Activated CD4-positive, alpha-beta memory T cell treated with anti-CD3 and anti-CD28 coated beads for 36 hours (primary cell): ENCODE measurements at regions not wholly inside any gene's neighbourhood (a gene's known extent, or its start where the extent isn't known, plus 50 kb on each side); places are given as distances from the start of the nearest gene placed in this dataset.
"Not testable (repeated sequence)": the region's sequence is repeated elsewhere in the genome, so short reads cannot be mapped to it uniquely, and the experiment has no call there.

Experiments
- CTCF ChIA-PET: fragments of 350-600 bp; sonication (Branson Sonifier 250); formaldehyde crosslinking; loops from one replicate; lab custom pipeline; 2021; ENCODE audit warnings: antibody characterized with exemption, inconsistent platforms; lab: Charles Lee
- POLR2A ChIA-PET: fragments of 350-600 bp; sonication (Branson Sonifier 250); formaldehyde crosslinking; loops from one replicate; lab custom pipeline; 2021; ENCODE audit warnings: antibody characterized with exemption; lab: Charles Lee
- DNase-seq: peaks from one replicate; pipeline ENCODE4 v3.0.0-alpha.2; 2020
- H3K27ac Mint-ChIP-seq: one replicate; pipeline ENCODE4 v1.8.0; 2021; ENCODE audit warnings: mixed read lengths
- H3K27me3 Mint-ChIP-seq: one replicate; pipeline ENCODE4 v1.8.0; 2021; ENCODE audit warnings: mixed read lengths
- H3K36me3 Mint-ChIP-seq: one replicate; pipeline ENCODE4 v1.8.0; 2021; ENCODE audit warnings: mixed read lengths
- H3K4me1 Mint-ChIP-seq: one replicate; pipeline ENCODE4 v1.8.0; 2021; ENCODE audit warnings: low read depth, mixed read lengths
- H3K4me3 Mint-ChIP-seq: one replicate; pipeline ENCODE4 v1.8.0; 2021; ENCODE audit warnings: mild to moderate bottlenecking, mixed read lengths
- H3K9me3 Mint-ChIP-seq: one replicate; pipeline ENCODE4 v1.8.0; 2021; ENCODE audit warnings: mixed read lengths
- intact Hi-C: fragments of 100-400 bp; cut with micrococcal nuclease; formaldehyde crosslinking; loops from one replicate; pipeline ENCODE4 v1.15.1; 2023

- no peak overlapping the region for H3K4me3 Mint-ChIP-seq
- H3K27me3 Mint-ChIP-seq, result peaks cover 2% of the 10 kb centered on the region
- H3K36me3 Mint-ChIP-seq, result peaks cover 5% of the 10 kb centered on the region
- H3K27ac Mint-ChIP-seq, result no peak overlapping the region
- intact Hi-C loops, result loop anchor here (1.0 to 5.0 kb wide), 3 partner anchors 54 to 469 kb away; no protein-coding TSS in a partner anchor
- POLR2A ChIA-PET, result no interaction called here
- peaks cover 13% of the 10 kb centered on the region for H3K4me1 Mint-ChIP-seq
- CTCF ChIA-PET, result interaction anchor here (0.6 to 2.0 kb wide), 30 partner anchors 10 to 819 kb away, joined by 3 to 12 read pairs (median 4); partner anchors contain the start of gene ECI2
- peak; percentile 77 for DNase-seq
- peaks cover 26% of the 10 kb centered on the region for H3K9me3 Mint-ChIP-seq
Observed at GRCh38 chr6:4210629-4211419, 75.4 kb upstream of the ECI2 start.

- intact Hi-C loops, result no loop called here
- ChIA-PET CTCF (interaction anchor here (2.0 kb wide), 1 partner anchor 54 kb away, joined by 12 read pairs; no protein-coding TSS in a partner anchor), POLR2A (no interaction called here)
- no peak for DNase-seq
- H3K4me1 Mint-ChIP-seq, result peaks cover 13% of the 10 kb centered on the region
- H3K36me3 Mint-ChIP-seq, result peaks cover 2% of the 10 kb centered on the region
- H3K27me3 Mint-ChIP-seq, result peaks cover 2% of the 10 kb centered on the region
- H3K4me3 Mint-ChIP-seq, result no peak overlapping the region
- H3K9me3 Mint-ChIP-seq, result peaks cover 27% of the 10 kb centered on the region
- no peak overlapping the region for H3K27ac Mint-ChIP-seq
Observed at GRCh38 chr6:4209196-4209595, 73.8 kb upstream of the ECI2 start.

GRCh38 chr6:4208158-4208557, 72.8 kb upstream of the ECI2 start:
- Mint-ChIP-seq H3K36me3 (no peaks in the 10 kb centered on the region), H3K27ac (no peak overlapping the region), H3K27me3 (peaks cover 5% of the 10 kb centered on the region), H3K4me3 (no peak overlapping the region), H3K9me3 (peaks cover 18% of the 10 kb centered on the region), H3K4me1 (peaks cover 13% of the 10 kb centered on the region)
- intact Hi-C loops, result no loop called here
- CTCF ChIA-PET, result no interaction called here
- POLR2A ChIA-PET, result no interaction called here
- DNase-seq, result no peak

GRCh38 chr6:4203642-4204417, 68.5 kb upstream of the ECI2 start:
- POLR2A ChIA-PET, H3K4me1 Mint-ChIP-seq, H3K4me3 Mint-ChIP-seq, DNase-seq, intact Hi-C loops, H3K36me3 Mint-ChIP-seq, H3K27ac Mint-ChIP-seq, CTCF ChIA-PET: not testable (repeated sequence)
- H3K9me3 Mint-ChIP-seq, result peaks cover 10% of the 10 kb centered on the region
- H3K27me3 Mint-ChIP-seq, result peaks cover 12% of the 10 kb centered on the region

GRCh38 chr6:4192627-4193026, 57.3 kb upstream of the ECI2 start:
- no peak for DNase-seq
- intact Hi-C loops, result no loop called here
- ChIA-PET CTCF (no interaction called here), POLR2A (no interaction called here)
- no peaks in the 10 kb centered on the region for H3K36me3 Mint-ChIP-seq
- H3K4me1 Mint-ChIP-seq, result no peaks in the 10 kb centered on the region
- H3K4me3 Mint-ChIP-seq, result no peak overlapping the region
- no peak overlapping the region for H3K27ac Mint-ChIP-seq
- peaks cover under 1% of the 10 kb centered on the region for H3K27me3 Mint-ChIP-seq
- H3K9me3 Mint-ChIP-seq, result no peaks in the 10 kb centered on the region

GRCh38 chr6:4192173-4192572, 56.8 kb upstream of the ECI2 start:
- Mint-ChIP-seq H3K9me3 (no peaks in the 10 kb centered on the region), H3K4me3 (no peak overlapping the region), H3K36me3 (no peaks in the 10 kb centered on the region), H3K4me1 (no peaks in the 10 kb centered on the region), H3K27me3 (peaks cover 1% of the 10 kb centered on the region), H3K27ac (no peak overlapping the region)
- ChIA-PET CTCF (no interaction called here), POLR2A (no interaction called here)
- DNase-seq, result no peak
- intact Hi-C loops, result no loop called here

GRCh38 chr6:4191271-4191721, 55.9 kb upstream of the ECI2 start:
- intact Hi-C loops, result no loop called here
- Mint-ChIP-seq H3K27ac (no peak overlapping the region), H3K27me3 (peaks cover 2% of the 10 kb centered on the region), H3K4me1 (peaks cover 2% of the 10 kb centered on the region), H3K4me3 (no peak overlapping the region), H3K9me3 (no peaks in the 10 kb centered on the region), H3K36me3 (no peaks in the 10 kb centered on the region)
- ChIA-PET POLR2A (interaction anchor here (0.7 kb wide), 1 partner anchor 21 kb away, joined by 3 read pairs; no protein-coding TSS in a partner anchor), CTCF (no interaction called here)
- DNase-seq, result no peak

- H3K36me3 Mint-ChIP-seq, result peaks cover 6% of the 10 kb centered on the region
- peaks cover 21% of the 10 kb centered on the region for H3K4me1 Mint-ChIP-seq
- intact Hi-C loops, result no loop called here
- no peak for DNase-seq
- peaks cover 14% of the 10 kb centered on the region for H3K9me3 Mint-ChIP-seq
- ChIA-PET POLR2A (no interaction called here), CTCF (interaction anchor here (1.4 kb wide), 1 partner anchor 21 kb away, joined by 4 read pairs; no protein-coding TSS in a partner anchor)
- H3K4me3 Mint-ChIP-seq, result no peak overlapping the region
- peaks cover 2% of the 10 kb centered on the region for H3K27me3 Mint-ChIP-seq
- H3K27ac Mint-ChIP-seq, result no peak overlapping the region
Observed at GRCh38 chr6:4189249-4189648, 53.9 kb upstream of the ECI2 start.

- no peak overlapping the region for H3K27ac Mint-ChIP-seq
- no peak overlapping the region for H3K4me3 Mint-ChIP-seq
- intact Hi-C loops, result no loop called here
- ChIA-PET CTCF (interaction anchor here (1.1 to 1.4 kb wide), 3 partner anchors 21 to 23 kb away, joined by 3 to 4 read pairs (median 4); no protein-coding TSS in a partner anchor), POLR2A (no interaction called here)
- H3K27me3 Mint-ChIP-seq, result peaks cover 2% of the 10 kb centered on the region
- H3K36me3 Mint-ChIP-seq, result peaks cover 6% of the 10 kb centered on the region
- DNase-seq, result no peak
- peaks cover 14% of the 10 kb centered on the region for H3K9me3 Mint-ChIP-seq
- peaks cover 21% of the 10 kb centered on the region for H3K4me1 Mint-ChIP-seq
Observed at GRCh38 chr6:4188801-4189200, 53.4 kb upstream of the ECI2 start.

- ChIA-PET POLR2A (no interaction called here), CTCF (interaction anchor here (0.7 to 1.3 kb wide), 3 partner anchors 23 to 32 kb away, joined by 3 to 4 read pairs (median 4); no protein-coding TSS in a partner anchor)
- Mint-ChIP-seq H3K9me3 (peaks cover 14% of the 10 kb centered on the region), H3K4me1 (peaks cover 21% of the 10 kb centered on the region), H3K27ac (no peak overlapping the region), H3K36me3 (peaks cover 6% of the 10 kb centered on the region), H3K27me3 (peaks cover 2% of the 10 kb centered on the region), H3K4me3 (no peak overlapping the region)
- intact Hi-C loops, result no loop called here
- DNase-seq, result no peak
Observed at GRCh38 chr6:4187480-4187879, 52.1 kb upstream of the ECI2 start.

- intact Hi-C loops, result no loop called here
- Mint-ChIP-seq H3K4me1 (peaks cover 21% of the 10 kb centered on the region), H3K4me3 (no peak overlapping the region), H3K9me3 (peaks cover 14% of the 10 kb centered on the region), H3K36me3 (peaks cover 6% of the 10 kb centered on the region), H3K27me3 (peaks cover 2% of the 10 kb centered on the region), H3K27ac (no peak overlapping the region)
- DNase-seq, result no peak
- ChIA-PET CTCF (interaction anchor here (1.2 kb wide), 1 partner anchor 31 kb away, joined by 3 read pairs; no protein-coding TSS in a partner anchor), POLR2A (no interaction called here)
Observed at GRCh38 chr6:4186385-4186784, 51.0 kb upstream of the ECI2 start.

- DNase-seq, result peak; percentile 12
- peaks cover 2% of the 10 kb centered on the region for H3K27me3 Mint-ChIP-seq
- peaks cover 14% of the 10 kb centered on the region for H3K9me3 Mint-ChIP-seq
- peaks cover 21% of the 10 kb centered on the region for H3K4me1 Mint-ChIP-seq
- CTCF ChIA-PET, result interaction anchor here (1.1 kb wide), 1 partner anchor 9 kb away, joined by 3 read pairs; no protein-coding TSS in a partner anchor
- POLR2A ChIA-PET, result interaction anchor here (1.0 kb wide), 2 partner anchors 48 to 51 kb away, joined by 3 to 5 read pairs; partner anchors contain the start of gene ECI2
- peak overlapping the region; percentile 21 for H3K4me3 Mint-ChIP-seq
- peaks cover 6% of the 10 kb centered on the region for H3K36me3 Mint-ChIP-seq
- peak overlapping the region; percentile 83 for H3K27ac Mint-ChIP-seq
- intact Hi-C loops, result loop anchor here (1.0 kb wide), 1 partner anchor 50 kb away; no protein-coding TSS in a partner anchor
Observed at GRCh38 chr6:4185846-4186245, 50.5 kb upstream of the ECI2 start.
